Suppressor macrophage treated with lipopolysaccharide for 4 hours (primary cell): ENCODE measurements at regions not wholly inside any gene's neighbourhood (a gene's known extent, or its start where the extent isn't known, plus 50 kb on each side); places are given as distances from the start of the nearest gene placed in this dataset.
"Not testable (repeated sequence)": the region's sequence is repeated elsewhere in the genome, so short reads cannot be mapped to it uniquely, and the experiment has no call there.

Experiments
- DNase-seq: peaks from one replicate; pipeline ENCODE4 v3.0.0-alpha.2; 2020

DNA sequence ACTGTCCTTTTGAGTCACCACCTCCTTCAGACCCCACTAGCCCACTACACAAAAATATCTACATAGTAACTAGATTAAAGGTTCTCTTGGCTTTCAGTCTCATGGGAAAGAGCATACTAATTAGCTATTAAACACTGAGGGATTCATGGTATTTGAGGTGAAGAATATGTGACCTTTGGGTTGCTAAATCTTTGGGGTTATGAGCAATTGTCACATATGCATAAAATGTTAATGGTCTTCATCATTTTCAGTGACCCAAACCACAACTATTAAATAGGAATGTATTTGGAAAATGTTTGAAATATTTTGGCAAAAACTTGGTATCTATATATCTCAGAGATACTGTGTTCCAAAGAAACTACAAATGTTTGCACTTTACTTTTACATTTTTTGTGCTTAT is 365.1 kb downstream of the MAGEB5 start:
- DNase-seq, result no peak

DNA sequence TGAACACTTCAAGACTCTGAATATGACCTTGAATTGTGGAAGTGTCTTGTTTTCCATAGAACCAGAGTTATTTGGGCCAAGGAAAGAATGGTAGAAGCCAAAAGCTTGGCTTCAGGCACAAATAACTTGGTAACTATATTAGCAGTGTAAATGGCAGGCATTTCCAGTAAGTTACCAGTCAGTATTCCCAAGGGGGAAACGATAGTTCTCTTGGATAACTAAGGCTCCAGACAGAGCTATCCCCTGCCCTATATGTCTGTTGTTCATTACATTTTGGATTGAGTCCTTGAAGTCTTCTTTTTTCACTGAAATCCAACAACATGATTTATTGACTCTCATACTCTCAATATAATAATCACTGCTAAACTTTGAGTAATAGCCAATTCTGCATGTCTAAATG is 364.1 kb downstream of the MAGEB5 start:
- no peak for DNase-seq

DNA sequence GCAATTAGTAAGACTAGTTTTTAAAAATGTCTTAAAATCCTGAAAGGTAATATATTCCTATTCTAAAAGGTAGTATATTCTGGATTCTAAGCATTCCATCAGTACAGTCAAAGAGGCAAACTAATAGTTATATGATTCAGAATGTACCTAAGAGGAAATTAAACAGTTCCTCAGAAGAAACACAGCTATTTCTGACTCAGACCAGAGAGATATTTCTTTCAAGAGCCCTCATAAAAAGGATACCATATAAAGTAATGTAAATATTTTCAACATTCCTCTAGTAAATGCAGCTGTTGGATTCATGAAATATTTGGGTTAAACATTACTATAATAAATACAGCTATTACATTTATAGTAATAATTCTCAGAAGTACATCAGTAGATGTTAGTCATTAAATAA is 358.3 kb downstream of the MAGEB5 start:
- DNase-seq, result no peak

DNA sequence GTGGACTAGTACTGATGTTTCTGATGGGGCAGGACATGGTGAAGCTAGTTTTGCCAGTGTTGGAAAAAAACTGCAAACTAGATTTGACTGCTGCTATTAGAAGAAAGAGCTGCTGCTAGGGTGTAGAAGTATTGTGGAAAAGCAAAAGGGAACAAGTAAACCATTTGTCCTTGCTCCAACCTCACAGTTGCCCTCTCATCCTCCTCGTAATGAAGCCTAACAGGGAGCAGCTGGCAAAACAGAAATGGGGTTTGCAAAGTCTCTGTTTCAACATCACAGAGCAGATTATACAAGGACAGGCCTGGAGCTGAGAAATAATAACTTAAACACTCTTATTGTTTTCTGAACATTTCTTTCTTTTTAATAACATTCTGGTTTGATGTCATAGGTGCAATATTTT is 346.2 kb downstream of the MAGEB5 start:
- DNase-seq, result no peak

DNA sequence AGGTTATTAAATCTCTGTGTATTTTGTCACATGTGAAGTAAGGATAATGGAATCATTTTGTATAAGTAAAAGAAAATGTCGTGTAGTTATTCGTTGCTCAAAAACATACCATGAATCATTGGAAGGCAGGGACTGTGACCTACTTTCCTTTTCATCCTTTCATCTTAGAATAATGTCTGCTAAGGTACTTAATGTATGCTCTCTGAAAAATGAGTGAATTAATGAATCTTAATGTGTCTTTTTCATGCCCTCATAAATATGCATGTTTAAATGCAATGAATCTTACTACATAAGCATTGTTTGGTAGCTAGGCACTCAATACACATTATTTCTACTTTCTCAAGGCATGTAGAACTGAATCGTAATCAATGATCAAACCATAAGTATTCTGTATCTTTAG is 343.9 kb downstream of the MAGEB5 start:
- DNase-seq, result no peak

DNA sequence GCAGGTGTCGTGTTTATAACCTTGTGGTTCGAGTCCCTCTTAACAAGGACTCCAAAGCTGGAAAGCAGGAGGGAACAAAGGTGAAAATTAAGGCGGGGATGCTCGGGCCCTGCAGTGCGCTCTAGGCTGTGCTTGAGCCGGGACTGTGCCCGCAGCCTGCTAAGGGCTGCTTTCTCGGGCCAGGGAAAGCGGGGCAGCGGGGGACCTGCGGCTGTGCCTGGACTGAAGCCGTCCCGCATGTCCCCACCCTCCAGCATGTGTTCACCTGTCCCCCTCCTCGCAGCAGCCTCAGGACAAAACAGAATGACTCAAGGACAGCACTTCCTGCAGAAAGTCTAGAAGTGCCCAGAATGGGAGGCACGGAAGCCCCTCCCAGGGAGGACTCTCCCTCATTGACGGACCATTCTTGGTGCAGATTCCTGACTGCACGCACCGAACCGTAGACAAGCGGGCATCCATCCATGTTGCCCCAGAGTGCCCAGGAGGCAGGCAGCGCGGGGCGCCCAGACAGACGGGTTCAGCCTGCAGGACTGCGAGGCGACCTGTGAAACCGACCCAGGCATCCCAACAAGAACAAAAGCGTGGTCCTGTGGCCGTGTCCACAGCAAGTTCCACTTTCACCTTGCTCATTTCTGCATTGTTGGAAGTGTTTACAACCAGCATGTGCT is 342.9 kb downstream of the MAGEB5 start:
- no peak for DNase-seq

DNA sequence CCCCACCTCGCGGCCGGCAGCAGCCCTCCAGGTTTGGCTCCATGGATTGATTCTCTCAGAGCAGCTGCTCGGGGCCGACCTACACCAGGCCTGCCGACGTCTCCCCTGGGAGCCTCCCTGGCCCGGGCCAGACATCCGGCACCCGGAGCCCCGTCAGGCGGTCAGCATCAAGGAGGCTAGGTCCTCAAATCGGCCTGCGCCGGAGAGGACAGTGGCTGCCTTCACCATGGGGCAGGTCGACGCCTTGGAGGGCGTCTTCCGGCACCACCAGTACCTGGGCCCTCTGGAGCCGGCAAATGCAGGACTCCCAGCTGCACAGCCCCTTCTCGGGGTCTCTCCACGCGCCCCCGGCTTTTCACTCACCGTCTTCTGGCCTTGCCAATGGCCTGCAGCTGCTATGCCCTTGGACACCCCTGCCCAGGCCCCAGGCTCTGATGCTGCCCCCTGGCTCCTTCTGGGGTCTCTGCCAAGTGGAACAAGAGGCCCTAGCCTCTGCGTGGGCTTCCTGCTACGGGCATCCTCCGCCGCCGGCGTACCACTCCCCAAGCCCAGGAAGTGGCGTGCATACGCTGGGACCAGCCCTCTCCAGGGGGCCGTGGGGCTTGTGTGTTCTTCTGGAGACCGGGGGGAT is 341.8 kb downstream of the MAGEB5 start:
- no peak for DNase-seq

DNA sequence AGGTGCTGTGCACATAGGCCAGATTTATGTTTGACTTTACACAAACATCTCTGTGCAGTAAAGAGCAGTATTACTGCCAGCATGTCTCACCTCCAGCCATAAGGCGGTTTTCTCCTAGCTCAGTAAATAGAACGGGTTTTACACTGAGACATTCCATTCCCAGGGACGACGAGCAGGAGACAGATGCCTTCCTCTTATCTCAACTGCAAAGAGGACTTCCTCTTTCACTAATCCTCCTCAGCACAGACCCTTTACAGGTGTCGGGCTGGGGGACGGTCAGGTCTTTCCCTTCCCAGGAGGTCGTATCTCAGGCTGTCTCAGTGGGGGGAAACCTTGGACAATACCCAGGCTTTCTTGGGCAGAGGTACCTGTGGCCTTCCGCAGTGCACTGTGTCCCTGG is 309.8 kb downstream of the MAGEB5 start:
- DNase-seq, result not testable (repeated sequence)

DNA sequence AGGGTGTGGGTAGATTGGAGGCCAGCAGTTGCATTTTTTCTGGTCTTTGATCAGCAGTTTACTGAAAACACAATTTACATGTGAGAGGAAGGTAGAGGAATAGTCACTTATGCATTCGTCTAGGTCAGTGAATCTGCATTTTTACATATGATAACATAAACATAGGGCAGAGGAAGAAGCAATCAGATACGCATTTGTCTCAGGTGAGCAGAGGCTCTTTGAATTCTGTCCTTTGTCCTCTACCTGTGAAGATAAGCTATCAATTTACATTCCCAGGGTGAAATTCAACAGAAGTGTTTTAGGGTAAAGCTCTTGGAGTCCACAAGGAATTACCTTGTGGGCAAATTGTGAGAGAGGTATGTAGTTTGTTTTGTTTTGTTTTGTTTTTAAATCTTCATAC is 306.5 kb downstream of the MAGEB5 start:
- DNase-seq, result no peak

DNA sequence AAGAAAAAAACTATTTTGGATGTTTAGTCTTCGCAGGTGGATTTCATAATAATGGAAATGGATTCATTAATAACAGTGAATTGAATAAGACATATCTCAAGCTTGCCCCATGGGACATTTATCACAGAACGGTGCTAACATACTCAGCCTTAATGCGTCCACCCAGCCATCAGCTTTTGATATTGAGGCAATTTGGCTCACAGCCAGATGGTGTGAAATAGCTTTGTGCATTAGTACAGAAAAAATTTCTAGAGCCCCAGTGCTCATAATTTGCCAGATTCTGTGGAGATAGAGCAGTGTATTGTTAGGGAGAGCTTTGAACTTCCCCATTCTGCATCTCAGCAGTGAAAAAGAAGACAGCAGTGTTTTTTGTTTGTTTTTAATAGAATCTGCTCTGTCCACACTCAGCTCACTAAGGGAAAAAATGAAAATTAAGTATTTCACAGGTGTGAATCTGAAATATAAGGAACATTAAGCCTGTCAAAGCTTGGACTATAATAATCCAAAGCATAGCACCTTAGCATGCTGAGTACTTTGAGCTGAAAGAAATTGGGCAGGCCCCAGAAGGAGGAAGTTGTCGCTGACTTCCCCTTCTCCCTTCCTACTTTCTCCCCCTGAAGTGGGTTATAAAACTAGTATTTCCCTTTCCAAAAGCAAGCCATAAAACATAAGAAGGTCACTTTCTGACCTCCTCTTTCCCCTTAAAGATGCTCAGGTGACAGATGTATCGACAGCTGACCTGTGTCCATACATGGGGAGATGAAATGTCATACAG is 295.8 kb downstream of the MAGEB5 start:
- DNase-seq, result no peak

DNA sequence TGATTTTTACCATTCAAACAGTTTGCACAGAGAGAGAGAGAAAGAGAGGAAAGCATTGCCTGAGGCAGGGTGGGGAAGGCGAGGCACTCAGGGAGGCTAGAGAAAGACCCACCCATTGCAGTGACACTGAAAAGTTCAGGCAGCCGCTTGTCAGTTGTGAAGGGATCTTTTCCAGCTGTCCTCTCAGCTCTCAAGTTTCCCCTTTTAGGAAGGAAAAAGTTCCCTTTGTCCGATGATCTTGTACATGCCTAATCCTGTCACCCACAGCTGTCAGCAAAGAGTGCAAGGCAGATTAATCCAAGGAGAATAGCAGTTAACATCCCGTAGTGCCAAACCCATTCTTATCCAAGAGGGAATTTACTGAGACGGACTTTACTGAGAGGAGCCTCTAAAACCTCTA is 255.0 kb downstream of the MAGEB5 start:
- no peak for DNase-seq

DNA sequence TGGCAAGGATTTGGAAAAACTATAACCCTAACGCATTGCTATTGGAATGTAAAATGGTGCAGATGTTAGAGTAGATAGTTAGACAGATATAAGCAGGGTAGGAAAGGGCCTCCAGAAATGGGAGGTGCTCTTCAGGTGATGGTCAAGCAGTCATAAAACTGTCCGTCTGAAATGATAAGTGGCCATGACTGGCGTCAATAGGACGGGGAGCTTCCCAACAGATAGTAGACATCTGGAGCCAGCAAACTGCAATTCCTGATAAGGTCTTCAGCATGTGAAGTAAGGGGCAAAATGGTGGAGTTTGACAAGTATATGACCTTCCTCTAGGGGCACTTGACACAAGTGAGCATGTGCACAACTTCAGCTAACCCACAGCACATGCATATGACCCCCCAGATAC is 250.4 kb downstream of the MAGEB5 start:
- no peak for DNase-seq

DNA sequence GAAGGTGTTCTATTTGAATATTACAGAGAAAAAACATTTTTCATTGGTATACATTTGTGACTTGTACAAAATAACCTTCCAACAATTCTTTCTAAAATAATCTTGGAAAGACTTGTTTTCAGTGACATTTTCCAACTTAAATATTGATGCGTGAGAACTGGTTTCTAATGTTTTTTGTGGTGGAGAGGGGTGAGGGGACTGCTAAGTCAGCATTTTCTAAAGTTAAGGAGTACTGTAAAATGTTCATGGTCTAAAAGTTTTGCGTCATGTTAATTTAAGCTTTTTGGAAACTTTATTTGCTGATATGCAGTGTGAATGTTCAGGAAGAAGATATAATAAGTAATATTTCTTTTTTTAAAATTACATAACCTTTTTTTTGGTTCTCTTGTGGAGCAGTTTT is 229.3 kb downstream of the MAGEB5 start:
- no peak for DNase-seq

DNA sequence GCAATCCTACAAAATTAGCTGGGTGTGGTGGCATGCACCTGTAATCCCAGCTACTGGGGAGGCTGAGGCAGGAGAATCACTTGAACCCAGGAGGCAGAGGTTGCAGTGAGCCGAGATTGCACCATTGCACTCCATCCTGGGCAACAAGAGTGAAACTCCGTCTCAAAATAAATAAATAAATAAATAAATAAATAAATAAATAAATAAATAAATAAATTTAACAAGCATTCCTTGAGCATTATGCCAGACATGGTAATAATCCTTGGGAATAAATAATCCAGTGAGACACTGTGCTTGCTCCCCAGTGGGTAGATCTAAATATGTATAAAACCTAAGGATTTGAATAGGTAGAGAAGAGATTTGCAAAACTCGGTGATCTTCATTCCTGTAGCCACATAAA is 228.4 kb downstream of the MAGEB5 start:
- not testable (repeated sequence) for DNase-seq

DNA sequence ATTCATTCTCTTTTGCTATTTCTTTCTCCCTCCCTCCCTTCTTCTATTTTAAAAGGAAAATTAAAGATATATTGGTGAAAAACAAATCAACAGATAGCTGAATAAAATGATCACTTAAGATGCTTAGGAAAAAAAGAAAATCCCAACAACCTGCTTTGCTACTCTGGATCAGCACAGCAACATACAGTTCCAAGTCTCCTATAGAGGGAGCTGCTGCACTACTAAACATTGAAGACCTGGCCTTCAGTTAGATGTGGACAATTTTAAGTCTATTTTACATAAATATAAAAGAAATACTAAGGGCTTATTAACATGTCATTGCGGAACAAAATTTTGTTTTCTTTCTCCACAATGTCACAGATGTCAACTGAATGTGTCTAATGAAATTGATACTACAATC is 226.4 kb downstream of the MAGEB5 start:
- DNase-seq, result no peak

DNA sequence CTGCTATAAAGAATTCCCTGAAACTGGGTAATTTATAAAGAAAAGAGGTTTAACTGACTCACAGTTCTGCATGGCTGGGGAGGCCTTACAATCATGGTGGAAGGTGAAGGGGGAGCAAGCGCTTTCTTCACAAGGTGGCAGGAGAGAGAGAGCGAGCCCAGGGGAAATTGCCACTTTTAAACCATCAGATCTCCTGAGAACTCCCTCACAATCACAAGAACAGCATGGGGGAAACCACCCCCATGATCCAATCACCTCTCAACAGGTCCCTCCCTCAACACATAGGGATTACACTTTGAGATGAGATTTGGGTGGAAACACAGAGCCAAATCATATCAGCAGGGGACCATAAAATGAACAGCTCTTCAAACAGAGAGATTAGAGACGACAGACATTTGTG is 198.6 kb downstream of the MAGEB5 start:
- DNase-seq, result no peak

DNA sequence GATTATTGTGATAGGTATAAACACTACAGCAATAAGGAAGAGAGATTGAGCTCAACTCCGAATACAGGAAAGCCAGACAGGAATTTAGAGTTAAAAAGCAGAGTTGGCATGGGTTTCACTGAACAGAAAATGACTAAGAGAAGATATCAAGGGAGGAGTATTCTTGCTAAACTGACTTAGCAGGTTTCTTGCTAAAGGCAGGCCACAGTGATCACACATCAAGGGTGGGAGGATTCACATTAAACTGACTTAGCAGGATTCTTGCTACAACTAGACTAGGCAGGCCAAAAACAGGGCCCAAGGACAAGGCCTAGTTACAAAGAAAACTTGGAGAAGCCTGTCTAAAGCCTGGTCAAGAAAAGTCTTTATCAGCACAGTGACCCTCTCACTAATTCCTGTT is 195.1 kb downstream of the MAGEB5 start:
- DNase-seq, result no peak

DNA sequence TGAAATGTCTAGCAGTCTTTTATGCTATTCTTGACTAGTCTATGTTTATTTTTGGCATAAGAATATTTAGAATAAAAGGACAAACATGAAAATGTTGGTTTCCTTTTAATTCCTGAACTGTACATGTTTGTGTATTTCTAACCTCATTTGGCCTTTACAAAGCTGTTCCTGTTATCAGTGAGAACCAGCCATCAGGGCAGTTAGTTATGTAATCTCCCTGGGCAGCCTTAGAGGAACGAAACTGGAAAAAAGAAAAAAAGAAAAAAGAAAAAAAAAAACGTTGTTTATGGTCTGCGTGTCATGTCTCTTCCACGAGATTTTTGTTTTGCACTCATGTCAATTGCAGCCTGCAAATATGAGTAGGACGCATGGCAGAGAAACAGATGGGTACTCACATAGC is 193.7 kb downstream of the MAGEB5 start:
- DNase-seq, result no peak

DNA sequence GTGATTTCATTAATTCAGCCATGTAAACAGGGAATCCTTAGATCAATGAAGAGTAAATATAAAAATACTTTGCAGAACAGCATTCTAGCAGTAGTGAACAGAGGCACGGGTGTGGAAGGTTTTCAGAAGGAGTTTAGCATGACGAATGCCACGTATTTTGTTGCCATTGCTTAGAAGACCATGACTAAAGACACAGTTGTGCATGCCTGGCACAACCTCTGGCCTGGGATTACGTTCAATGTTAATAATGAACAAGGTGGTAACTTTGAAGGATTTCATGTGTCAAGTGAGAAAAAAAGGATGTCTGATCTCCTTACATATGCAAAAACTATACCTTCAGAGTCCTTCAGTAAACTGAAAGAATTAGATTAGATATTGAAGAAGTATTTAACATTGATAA is 171.9 kb downstream of the MAGEB5 start:
- DNase-seq, result no peak

DNA sequence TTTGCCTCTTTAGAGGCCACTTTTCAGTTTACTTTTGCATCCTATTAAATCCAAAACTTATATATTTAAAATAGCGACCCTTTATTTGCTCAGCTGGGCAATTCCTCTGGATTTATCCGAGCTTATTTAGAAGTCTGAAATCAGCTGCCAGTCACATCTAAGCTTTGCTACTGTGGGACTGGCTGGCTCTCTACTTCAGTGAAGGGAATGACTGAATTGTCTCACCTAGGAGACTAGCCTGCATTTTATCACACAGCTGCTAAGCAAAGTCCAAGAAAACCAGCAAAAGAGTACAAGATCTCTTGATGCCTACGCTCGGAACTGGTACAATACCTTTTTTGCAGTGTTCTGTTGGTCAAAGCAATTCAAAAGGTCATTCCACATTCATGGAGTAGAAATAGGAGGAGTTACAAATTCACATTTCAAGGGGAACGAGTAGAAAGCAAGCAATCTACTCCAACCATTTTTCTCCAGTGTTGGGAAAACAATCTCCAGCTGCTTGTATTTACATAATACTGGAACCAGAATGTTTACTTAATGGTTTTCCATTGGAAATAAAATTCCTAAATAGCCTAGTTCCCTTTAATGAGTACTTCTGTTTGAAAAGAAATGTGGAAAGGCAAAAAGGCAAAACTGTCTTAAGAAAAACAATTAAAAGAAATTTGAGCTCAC is 160.2 kb downstream of the MAGEB5 start:
- no peak for DNase-seq

DNA sequence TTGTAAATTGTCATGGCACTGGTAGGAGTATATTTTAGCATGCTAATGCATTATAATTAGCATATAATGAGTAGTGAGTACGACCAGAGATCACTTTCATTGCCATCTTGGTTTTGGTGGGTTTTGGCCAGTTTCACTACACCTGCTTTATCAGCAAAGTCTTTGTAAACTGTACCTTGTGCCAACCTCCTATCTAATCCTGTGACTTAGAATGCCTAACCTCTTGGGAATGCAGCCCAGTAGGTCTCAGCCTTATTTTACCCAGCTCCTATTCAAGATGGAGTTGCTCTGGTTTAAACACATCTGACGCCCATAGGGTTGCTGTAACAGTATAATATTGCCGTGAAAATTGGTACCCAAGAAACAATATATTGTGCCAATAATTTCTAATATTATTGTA is 159.4 kb downstream of the MAGEB5 start:
- DNase-seq, result no peak

DNA sequence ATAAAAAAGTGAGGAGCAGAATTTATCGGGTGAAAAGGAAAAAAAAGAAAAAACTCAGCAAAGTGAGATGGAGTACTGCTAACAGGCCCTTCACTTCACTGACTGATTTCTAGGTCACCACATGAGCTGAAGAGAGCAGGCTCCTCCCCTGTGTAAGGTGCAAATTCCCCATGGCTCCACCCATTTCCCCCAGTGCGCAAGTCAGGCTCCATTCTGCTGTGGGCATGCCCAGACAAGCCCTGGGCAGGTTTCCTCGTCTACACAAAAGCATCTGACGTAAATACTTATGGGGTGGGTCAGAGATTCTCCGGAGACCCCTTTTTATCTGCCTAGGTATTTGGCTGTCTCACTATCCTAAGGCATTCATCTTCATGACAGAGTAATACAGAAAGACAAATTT is 157.9 kb downstream of the MAGEB5 start:
- DNase-seq, result no peak

DNA sequence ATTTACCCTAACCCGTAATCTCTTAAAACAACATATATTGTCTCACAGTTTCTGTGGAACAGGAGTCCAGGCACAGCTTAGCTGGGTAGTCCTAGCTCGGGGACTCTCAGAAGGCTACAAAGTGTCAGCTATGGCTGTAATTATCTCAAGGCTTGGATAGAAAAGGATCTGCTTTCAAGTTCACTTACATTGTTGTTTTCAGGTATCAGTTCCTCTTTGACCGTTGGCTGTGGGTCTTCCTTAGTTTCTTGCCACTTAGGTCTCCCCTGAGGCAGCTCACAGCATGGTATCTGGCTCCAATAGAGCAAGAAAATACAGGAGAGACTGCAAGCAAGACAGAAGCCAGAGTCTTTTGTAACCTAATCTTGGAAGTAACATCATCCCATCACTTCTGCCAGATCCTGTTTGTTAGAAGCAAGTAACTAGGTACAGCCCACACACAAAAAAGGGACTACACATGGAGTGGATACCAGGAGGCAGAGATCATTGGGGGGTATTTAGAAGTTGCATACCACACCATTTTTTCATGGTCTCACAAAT is 137.0 kb downstream of the MAGEB5 start:
- no peak for DNase-seq

DNA sequence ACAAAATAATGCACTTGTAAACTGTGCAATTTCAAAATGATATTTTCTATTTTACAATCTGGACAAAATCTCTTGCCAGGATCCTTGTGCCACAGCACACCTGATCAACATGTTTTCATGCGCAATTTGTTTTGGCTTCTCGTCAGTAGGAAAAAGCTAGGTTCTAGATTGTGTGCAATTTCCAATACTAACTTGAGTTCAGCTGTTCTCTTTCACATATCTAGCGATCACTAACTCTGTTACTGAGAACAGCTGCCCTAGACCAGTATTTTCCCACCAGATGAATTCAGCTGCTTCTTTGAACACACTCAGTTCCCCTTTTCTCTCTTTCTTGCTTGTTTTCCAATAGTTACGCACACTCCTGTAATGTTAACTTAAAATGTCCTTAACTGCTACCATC is 131.2 kb downstream of the MAGEB5 start:
- no peak for DNase-seq
